GM13977 (cell line): ENCODE measurements at regions not wholly inside any gene's neighbourhood (a gene's known extent, or its start where the extent isn't known, plus 50 kb on each side); places are given as distances from the start of the nearest gene placed in this dataset.

Experiments used
- DNase-seq: peaks from one replicate; pipeline ENCODE4 v3.0.0; 2012; ENCODE audit warnings: low spot score
- CTCF ChIP-seq: IDR thresholded peaks from 2 replicates; pipeline ENCODE4 v1.5.1; 2012; ENCODE audit warnings: mild to moderate bottlenecking, control low read depth; ENCODE audit not compliant: insufficient read depth; ENCODE audit errors: extremely low read depth, missing control alignments
- in situ Hi-C: fragments of 300-500 bp; cut with MboI; formaldehyde crosslinking; loops from one replicate; pipeline ENCODE4 v1.12.0; 2022; ENCODE audit warnings: low sequenced_read_pairs, low pct_unique_long_range_greater_than_20kb, mixed read lengths, inconsistent platforms; ENCODE audit not compliant: unreplicated experiment

GRCh38 chr18:44409515-44409914 lies 271.2 kb upstream of the SETBP1 start:
- DNase-seq, result no peak

GRCh38 chr18:44410740-44411139 lies 269.9 kb upstream of the SETBP1 start:
- DNase-seq, result no peak
- no peak for TF ChIP-seq CTCF
- in situ Hi-C loops, result no loop called here

More at GRCh38 chr18:44409515-44409914, 271.2 kb upstream of the SETBP1 start:
- in situ Hi-C loops, result no loop called here
- TF ChIP-seq CTCF, result no peak

DNA sequence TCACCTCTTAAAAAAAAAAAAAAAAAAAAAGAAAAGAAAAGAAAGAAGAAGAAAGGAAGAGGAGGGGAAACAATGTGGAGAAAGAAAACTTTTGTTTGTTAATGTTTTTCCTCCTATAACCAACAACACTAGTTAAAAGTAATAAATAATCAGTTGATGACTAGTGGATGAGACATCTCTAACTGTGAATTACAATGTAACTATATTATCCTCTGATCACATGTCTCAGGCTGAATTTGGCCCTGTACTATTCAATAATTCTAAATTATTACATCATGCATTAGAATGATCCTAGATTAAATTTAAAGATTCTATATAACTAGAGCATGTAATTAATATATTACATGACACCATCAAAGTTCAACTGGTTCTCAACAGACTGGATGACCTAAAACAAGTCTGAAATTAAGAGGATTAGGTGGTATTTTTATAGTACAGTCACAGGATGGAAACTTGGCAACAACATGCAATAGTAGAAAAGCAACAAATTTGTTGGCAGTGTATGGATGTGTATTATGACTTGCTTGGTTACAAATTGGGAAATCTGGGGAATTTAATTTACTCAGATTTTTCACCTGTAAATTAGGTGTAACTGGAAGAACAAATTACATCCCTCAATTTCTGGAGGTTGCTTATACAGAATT lies 269.3 kb upstream of the SETBP1 start:
- no peak for TF ChIP-seq CTCF
- in situ Hi-C loops, result no loop called here
- no peak for DNase-seq

- no peak for TF ChIP-seq CTCF
- in situ Hi-C loops, result no loop called here
- no peak for DNase-seq
Observed at GRCh38 chr18:44411976-44412375, 268.7 kb upstream of the SETBP1 start.

GRCh38 chr18:44423814-44424644 lies 256.7 kb upstream of the SETBP1 start:
- no peak for DNase-seq
- in situ Hi-C loops, result no loop called here
- TF ChIP-seq CTCF, result no peak

DNA sequence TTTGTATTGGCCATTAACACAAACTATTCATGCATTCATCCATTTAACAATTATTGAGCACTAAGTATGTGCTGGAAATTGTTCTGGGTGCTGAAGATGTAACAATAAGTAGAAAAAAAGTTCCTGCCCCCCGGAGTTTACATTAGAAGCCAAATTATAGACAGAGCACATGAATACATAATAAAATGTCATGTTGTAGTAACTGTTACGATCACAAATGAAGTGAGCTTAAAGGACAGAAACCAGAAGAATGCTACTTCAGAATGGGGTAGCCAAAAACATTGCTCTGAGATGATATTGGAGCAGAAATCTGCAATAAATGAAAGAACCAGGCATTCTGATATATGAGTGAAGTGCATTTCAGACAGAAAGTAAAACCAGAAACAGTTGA lies 256.0 kb upstream of the SETBP1 start:
- no peak for DNase-seq
- TF ChIP-seq CTCF, result no peak
- in situ Hi-C loops, result no loop called here
